ENCODE measurements at regions not wholly inside any gene's neighbourhood (a gene's known extent, or its start where the extent isn't known, plus 50 kb on each side); places are given as distances from the start of the nearest gene placed in this dataset.

- Histone ChIP-seq H3K27ac (ENCODE audit: poor library complexity, severe bottlenecking) (no peak overlapping the region), H3K27me3 (ENCODE audit: insufficient read depth, poor library complexity, severe bottlenecking) (no peaks in the 10 kb centered on the region), H3K36me3 (ENCODE audit: low read depth) (no peaks in the 10 kb centered on the region), H3K4me3 (ENCODE audit: severe bottlenecking) (no peak overlapping the region), H3K9me3 (ENCODE audit: severe bottlenecking) (no peaks in the 10 kb centered on the region), H3K4me1 (ENCODE audit: insufficient read depth, poor library complexity, severe bottlenecking) (no peaks in the 10 kb centered on the region)
- no peak for ATAC-seq (ENCODE audit: low read depth)
- TF ChIP-seq, protein P1, sequence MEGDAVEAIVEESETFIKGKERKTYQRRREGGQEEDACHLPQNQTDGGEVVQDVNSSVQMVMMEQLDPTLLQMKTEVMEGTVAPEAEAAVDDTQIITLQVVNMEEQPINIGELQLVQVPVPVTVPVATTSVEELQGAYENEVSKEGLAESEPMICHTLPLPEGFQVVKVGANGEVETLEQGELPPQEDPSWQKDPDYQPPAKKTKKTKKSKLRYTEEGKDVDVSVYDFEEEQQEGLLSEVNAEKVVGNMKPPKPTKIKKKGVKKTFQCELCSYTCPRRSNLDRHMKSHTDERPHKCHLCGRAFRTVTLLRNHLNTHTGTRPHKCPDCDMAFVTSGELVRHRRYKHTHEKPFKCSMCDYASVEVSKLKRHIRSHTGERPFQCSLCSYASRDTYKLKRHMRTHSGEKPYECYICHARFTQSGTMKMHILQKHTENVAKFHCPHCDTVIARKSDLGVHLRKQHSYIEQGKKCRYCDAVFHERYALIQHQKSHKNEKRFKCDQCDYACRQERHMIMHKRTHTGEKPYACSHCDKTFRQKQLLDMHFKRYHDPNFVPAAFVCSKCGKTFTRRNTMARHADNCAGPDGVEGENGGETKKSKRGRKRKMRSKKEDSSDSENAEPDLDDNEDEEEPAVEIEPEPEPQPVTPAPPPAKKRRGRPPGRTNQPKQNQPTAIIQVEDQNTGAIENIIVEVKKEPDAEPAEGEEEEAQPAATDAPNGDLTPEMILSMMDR (IDR thresholded peaks at IDR 0.05; ENCODE audit: poor library complexity, severe bottlenecking) = no peak
- DNase-seq (ENCODE audit: low spot score) = no peak
Measured at GRCh38 chr13:79098596-79098995, 307.5 kb downstream of the RBM26 start.

DNA sequence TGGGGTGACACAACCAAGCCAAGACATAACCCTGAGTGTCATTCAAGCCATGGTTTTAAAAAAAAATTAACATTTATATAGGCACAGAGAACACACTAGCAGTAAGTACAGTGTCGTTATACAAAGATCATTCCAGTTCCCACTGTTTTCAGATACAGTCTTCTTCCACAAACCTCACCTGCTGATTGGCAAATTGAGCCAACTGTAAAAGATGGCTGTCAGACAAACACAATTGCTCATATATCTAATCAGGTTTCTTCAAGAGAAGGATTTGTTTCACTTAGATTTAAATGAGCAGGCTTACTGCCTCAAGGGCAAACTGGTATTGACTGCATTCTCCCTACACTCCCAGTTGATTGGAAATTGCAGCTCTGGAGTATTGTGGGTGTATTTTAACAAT, 308.9 kb downstream of the RBM26 start:
- ATAC-seq (ENCODE audit: low read depth) (no peak), DNase-seq (ENCODE audit: low spot score) (no peak)
- no peaks in the 10 kb centered on the region for H3K27me3 ChIP-seq (ENCODE audit: insufficient read depth, poor library complexity, severe bottlenecking)
- no peak overlapping the region for H3K27ac ChIP-seq (ENCODE audit: poor library complexity, severe bottlenecking)
- H3K36me3 ChIP-seq (ENCODE audit: low read depth) = no peaks in the 10 kb centered on the region
- H3K4me1 ChIP-seq (ENCODE audit: insufficient read depth, poor library complexity, severe bottlenecking) = no peaks in the 10 kb centered on the region
- TF ChIP-seq, protein P1 (IDR thresholded peaks at IDR 0.05; ENCODE audit: poor library complexity, severe bottlenecking) = no peak
- no peak overlapping the region for H3K4me3 ChIP-seq (ENCODE audit: severe bottlenecking)
- no peaks in the 10 kb centered on the region for H3K9me3 ChIP-seq (ENCODE audit: severe bottlenecking)

DNA sequence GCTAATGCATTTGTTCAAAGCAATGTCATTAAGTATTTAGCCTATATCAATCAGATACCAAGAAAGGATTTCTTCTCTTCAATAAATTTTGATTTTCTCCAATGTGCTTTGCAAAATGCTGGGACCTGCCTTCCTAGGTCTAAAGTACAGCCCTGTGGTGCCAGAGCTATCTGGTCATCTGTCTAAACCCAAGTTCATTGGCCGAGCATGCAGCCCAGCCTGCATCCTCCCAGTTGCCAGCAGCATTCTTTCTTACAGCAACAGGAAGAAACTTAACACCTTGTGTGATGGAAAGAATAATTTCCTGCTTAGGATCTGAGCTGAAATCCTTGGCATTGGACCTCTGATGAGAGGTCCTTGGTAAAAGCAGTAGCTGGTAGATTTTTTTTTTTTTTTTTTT, 310.0 kb downstream of the RBM26 start:
- ATAC-seq (ENCODE audit: low read depth) = no peak

GRCh38 chr13:79090552-79091124, 315.4 kb downstream of the RBM26 start:
- Histone ChIP-seq H3K36me3 (ENCODE audit: low read depth) (no peaks in the 10 kb centered on the region), H3K4me1 (ENCODE audit: insufficient read depth, poor library complexity, severe bottlenecking) (no peaks in the 10 kb centered on the region), H3K9me3 (ENCODE audit: severe bottlenecking) (no peaks in the 10 kb centered on the region), H3K27me3 (ENCODE audit: insufficient read depth, poor library complexity, severe bottlenecking) (no peaks in the 10 kb centered on the region), H3K27ac (ENCODE audit: poor library complexity, severe bottlenecking) (no peak overlapping the region), H3K4me3 (ENCODE audit: severe bottlenecking) (no peak overlapping the region)
- TF ChIP-seq, protein P1 (IDR thresholded peaks at IDR 0.05; ENCODE audit: poor library complexity, severe bottlenecking) = no peak
- DNase-seq (ENCODE audit: low spot score) = no peak
- ATAC-seq (ENCODE audit: low read depth) = no peak

More for the DNA sequence above, 310.0 kb downstream of the RBM26 start:
- no peak for DNase-seq (ENCODE audit: low spot score)
- TF ChIP-seq, protein P1 (IDR thresholded peaks at IDR 0.05; ENCODE audit: poor library complexity, severe bottlenecking) = no peak
- Histone ChIP-seq H3K27me3 (ENCODE audit: insufficient read depth, poor library complexity, severe bottlenecking) (no peaks in the 10 kb centered on the region), H3K36me3 (ENCODE audit: low read depth) (no peaks in the 10 kb centered on the region), H3K4me3 (ENCODE audit: severe bottlenecking) (no peak overlapping the region), H3K4me1 (ENCODE audit: insufficient read depth, poor library complexity, severe bottlenecking) (no peaks in the 10 kb centered on the region), H3K27ac (ENCODE audit: poor library complexity, severe bottlenecking) (no peak overlapping the region), H3K9me3 (ENCODE audit: severe bottlenecking) (no peaks in the 10 kb centered on the region)

DNA sequence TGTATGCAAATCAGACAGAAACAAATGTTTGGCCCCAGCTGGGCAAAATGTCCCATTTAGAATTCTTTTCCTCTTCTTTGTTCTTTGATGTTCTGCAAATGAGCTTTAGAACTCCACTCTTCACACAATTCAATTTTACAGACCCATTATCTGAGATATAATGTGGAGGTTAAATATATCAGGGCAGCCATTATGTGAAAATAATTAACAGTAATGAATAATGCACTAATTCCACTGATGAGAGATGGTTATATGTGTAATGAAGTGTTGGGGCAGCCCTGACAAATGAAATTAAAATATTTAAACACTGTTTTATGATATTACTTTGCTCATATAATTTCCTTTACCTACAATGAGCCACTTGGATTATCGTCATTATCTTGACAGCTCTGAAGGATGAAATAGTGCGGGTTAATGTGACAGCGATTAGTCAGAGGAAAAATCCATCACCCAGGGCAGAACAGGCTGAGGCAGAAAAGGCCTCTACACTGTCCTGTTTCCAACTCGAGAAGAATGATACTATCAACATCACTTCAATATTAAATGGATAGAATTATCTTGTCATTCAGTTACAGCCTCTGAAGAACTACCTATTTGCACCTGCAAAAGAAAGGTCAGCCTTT, 321.1 kb downstream of the RBM26 start:
- Histone ChIP-seq H3K9me3 (ENCODE audit: severe bottlenecking) (no peaks in the 10 kb centered on the region), H3K27me3 (ENCODE audit: insufficient read depth, poor library complexity, severe bottlenecking) (no peaks in the 10 kb centered on the region), H3K27ac (ENCODE audit: poor library complexity, severe bottlenecking) (no peak overlapping the region), H3K4me1 (ENCODE audit: insufficient read depth, poor library complexity, severe bottlenecking) (no peaks in the 10 kb centered on the region), H3K36me3 (ENCODE audit: low read depth) (no peaks in the 10 kb centered on the region), H3K4me3 (ENCODE audit: severe bottlenecking) (no peak overlapping the region)
- ATAC-seq (ENCODE audit: low read depth) = no peak
- TF ChIP-seq, protein P1 (IDR thresholded peaks at IDR 0.05; ENCODE audit: poor library complexity, severe bottlenecking) = no peak
- no peak for DNase-seq (ENCODE audit: low spot score)

Measured in RWPE2 (cell line).